Keratinocyte (primary cell): ENCODE measurements at regions not wholly inside any gene's neighbourhood (a gene's known extent, or its start where the extent isn't known, plus 50 kb on each side); places are given as distances from the start of the nearest gene placed in this dataset.

Experiments
- CTCF ChIP-seq, 3 experiments: IDR thresholded peaks in 1 of 3; conservative IDR thresholded peaks in 1 of 3; optimal IDR thresholded peaks in 1 of 3; 2 replicates in 2 of 3; 3 replicates in 1 of 3; pipeline versions ENCODE3 to v1.5.1; 2011; ENCODE audit warnings: low read length in 3 of 3, mild to moderate bottlenecking in 3 of 3, moderate library complexity in 2 of 3, control low read depth in 1 of 3, inconsistent platforms in 1 of 3; ENCODE audit not compliant: insufficient read depth in 2 of 3; ENCODE audit errors: extremely low read depth in 1 of 3
- EZH2 ChIP-seq: IDR thresholded peaks from one replicate; pipeline ENCODE4 v1.6.1; 2012; ENCODE audit warnings: inconsistent platforms, mild to moderate bottlenecking, low read length, moderate library complexity

DNA sequence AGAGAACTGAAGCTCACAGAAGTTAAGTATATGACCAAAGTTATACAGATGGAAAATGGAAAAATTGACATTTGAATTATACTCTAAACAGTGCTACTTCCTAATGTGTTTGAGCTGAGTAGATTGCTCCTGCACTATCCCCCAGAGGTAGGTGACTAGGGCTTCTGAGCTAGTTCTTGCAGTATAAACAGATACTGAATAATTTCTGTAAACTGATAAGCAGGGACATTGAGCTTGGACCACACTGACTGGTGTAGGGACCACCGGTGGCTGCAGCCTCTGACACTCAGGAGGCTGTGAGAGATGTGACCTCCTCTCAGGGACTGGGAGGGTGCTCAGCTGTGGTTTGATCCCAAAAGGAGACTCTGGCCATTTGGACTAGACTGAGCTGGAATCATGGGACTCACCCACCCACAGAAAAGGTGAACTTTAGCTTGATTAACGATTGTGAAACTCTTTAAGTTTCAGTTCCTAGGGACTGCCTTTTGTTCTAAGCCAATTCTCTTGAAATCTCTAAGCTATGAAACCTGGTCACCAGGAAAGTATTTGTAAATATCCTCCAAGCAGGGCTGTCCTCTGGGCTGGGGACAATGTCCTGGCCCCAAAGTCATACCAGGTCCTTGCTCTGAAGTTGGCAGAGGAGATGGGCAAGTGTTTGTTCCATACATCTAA is 291.5 kb downstream of the SEC61B start:
- no peak for TF ChIP-seq CTCF (optimal IDR thresholded peaks at IDR 0.05 in 1 of 3, IDR thresholded peaks at IDR 0.05 in 1 of 3, conservative IDR thresholded peaks at IDR 0.05 in 1 of 3; ENCODE audit: extremely low read depth in 1 of 3, insufficient read depth in 2 of 3, low read length in 3 of 3)
- TF ChIP-seq EZH2: no peak
